ENCODE measurements at regions not wholly inside any gene's neighbourhood (a gene's known extent, or its start where the extent isn't known, plus 50 kb on each side); places are given as distances from the start of the nearest gene placed in this dataset.

GRCh38 chr22:48835857-48836672 is 991.6 kb downstream of the BRD1 start:
- no peaks in the 10 kb centered on the region for H3K4me1 ChIP-seq (ENCODE audit: insufficient read depth, low read length)
- no peaks in the 10 kb centered on the region for H3K9me3 ChIP-seq (ENCODE audit: low read length)
- no peak overlapping the region for H2AFZ ChIP-seq (ENCODE audit: low read length)
- DNase-seq (ENCODE audit: low spot score) = no peak
- POLR2A ChIA-PET = no interaction called here
- in situ Hi-C loops (cut with HindIII; ENCODE audit: extremely low pct_ligation_motif_present, low pct_unique_long_range_greater_than_20kb) (no loop called here), intact Hi-C loops (cut with micrococcal nuclease; ENCODE audit: unreplicated experiment) (no loop called here)
- no peak for ATAC-seq
- H3K4me3 ChIP-seq (replicated peaks in 1 of 3; ENCODE audit: insufficient read depth in 1 of 3, low read depth in 2 of 3, low read length in 3 of 3) = no peak overlapping the region
- CTCF ChIA-PET (ENCODE audit: low intra/inter-chr PET ratio, low total read pairs) = no interaction called here
- no peaks in the 10 kb centered on the region for H3K36me3 ChIP-seq (replicated peaks in 1 of 2; ENCODE audit: control insufficient read depth in 1 of 2, insufficient read depth in 2 of 2, low read length in 2 of 2)
- no peaks in the 10 kb centered on the region for H4K20me1 ChIP-seq (ENCODE audit: insufficient read depth, low read length)
- no peak for FAIRE-seq
- no peak overlapping the region for H3K4me2 ChIP-seq (ENCODE audit: low read depth, low read length)
- 60% methylated on average over 1 of the region's 33 CpGs for WGBS (ENCODE audit: low lambda C conversion rate)
- BruUV-seq (replicated peaks) = no TSS peak
- no peak overlapping the region for H3K27ac ChIP-seq (ENCODE audit: extremely low read length, insufficient read depth, low read length)
- no peaks in the 10 kb centered on the region for H3K79me2 ChIP-seq (ENCODE audit: insufficient read depth, low read length)
- peaks cover 2 to 3% of the 10 kb centered on the region in 2 experiments; a peak in 4 of 5 replicates for H3K27me3 ChIP-seq (ENCODE audit: control insufficient read depth in 1 of 2, insufficient read depth in 2 of 2, low read length in 2 of 2)
- no peak overlapping the region for H3K9ac ChIP-seq (ENCODE audit: insufficient read depth, low read depth, low read length)
- no peak for TF ChIP-seq ASH2L (IDR thresholded peaks at IDR 0.05; ENCODE audit: insufficient read length, low read depth, low read length)
- no peak for TF ChIP-seq TOPORS (CRISPR knock-in tag; IDR thresholded peaks at IDR 0.05)
- no peak for TF ChIP-seq MAZ (IDR thresholded peaks at IDR 0.05; ENCODE audit: borderline replicate concordance, low read depth, low read length)
- TF ChIP-seq MAZ (CRISPR knock-in tag; IDR thresholded peaks at IDR 0.05; ENCODE audit: low read depth) = no peak
- TF ChIP-seq MXD4 (CRISPR knock-in tag; IDR thresholded peaks at IDR 0.05) = no peak
- TF ChIP-seq RERE (CRISPR knock-in tag; IDR thresholded peaks at IDR 0.05; ENCODE audit: low read depth) = no peak
- TF ChIP-seq MBD4 (IDR thresholded peaks at IDR 0.05; ENCODE audit: borderline replicate concordance, low read length) = no peak
- TF ChIP-seq ZNF740 (CRISPR knock-in tag; IDR thresholded peaks at IDR 0.05) = no peak
- no peak for TF ChIP-seq ZNF143 (CRISPR knock-in tag; IDR thresholded peaks at IDR 0.05)
- TF ChIP-seq ARID2 (CRISPR knock-in tag; IDR thresholded peaks at IDR 0.05; ENCODE audit: borderline replicate concordance) = no peak
- TF ChIP-seq ZNF770 (CRISPR knock-in tag; IDR thresholded peaks at IDR 0.05) = no peak
- TF ChIP-seq ZNF746 (CRISPR knock-in tag; IDR thresholded peaks at IDR 0.05) = no peak
- TF ChIP-seq CCAR2 (optimal IDR thresholded peaks at IDR 0.05; ENCODE audit: low read depth, low read length) = no peak
- TF ChIP-seq MED13 (CRISPR knock-in tag; IDR thresholded peaks at IDR 0.05) = no peak
- TF ChIP-seq ZNF800 (CRISPR knock-in tag; IDR thresholded peaks at IDR 0.05) = no peak

All from HepG2 (cell line).